OCI-LY1 (cell line): ENCODE measurements at regions not wholly inside any gene's neighbourhood (a gene's known extent, or its start where the extent isn't known, plus 50 kb on each side); places are given as distances from the start of the nearest gene placed in this dataset.

ENCODE experiments used
- CTCF ChIP-seq: fragments of 200-600 bp; sonication (generic), shearing (Covaris generic); IDR thresholded peaks from 2 replicates; pipeline ENCODE4 v1.5.1; 2017; ENCODE audit warnings: mild to moderate bottlenecking, antibody characterized with exemption, low read length, moderate library complexity, mixed read lengths
- EZH2 ChIP-seq: fragments of 200-600 bp; sonication (generic), shearing (Covaris generic); IDR thresholded peaks from 2 replicates; pipeline ENCODE4 v1.8.0; 2017; ENCODE audit warnings: borderline replicate concordance, mixed run types, mild to moderate bottlenecking, antibody characterized with exemption, low read length, moderate library complexity, mixed read lengths

GRCh38 chr20:6944292-6944691, 176.8 kb downstream of the BMP2 start:
- TF ChIP-seq CTCF (no peak), EZH2 (no peak)
